Keratinocyte (primary cell): ENCODE measurements at regions not wholly inside any gene's neighbourhood (a gene's known extent, or its start where the extent isn't known, plus 50 kb on each side); places are given as distances from the start of the nearest gene placed in this dataset.

ENCODE experiments used
- DNase-seq: peaks from one replicate; pipeline ENCODE4 v3.0.0-alpha.2; 2011; ENCODE audit warnings: low read depth, missing footprints, low spot score
- FAIRE-seq: peaks from 2 replicates; lab custom pipeline; 2011; peaks lifted over from hg19 to GRCh38; lab: Jason Lieb, UNC
- H2AFZ ChIP-seq: 2 replicates; pipeline ENCODE4 v1.6.0; 2012; ENCODE audit warnings: low read length, control low read depth, inconsistent platforms; ENCODE audit not compliant: control insufficient read depth
- H3K27ac ChIP-seq: 2 replicates; pipeline ENCODE4 v1.5.1; 2011; ENCODE audit warnings: low read length; ENCODE audit not compliant: control insufficient read depth, insufficient read depth
- H3K27me3 ChIP-seq: 3 replicates; pipeline ENCODE4 v1.6.0; 2011; ENCODE audit warnings: low read length; ENCODE audit not compliant: control insufficient read depth, insufficient read depth; ENCODE audit errors: extremely low read depth
- H3K36me3 ChIP-seq, 2 experiments: 2 replicates in 1 of 2; 3 replicates in 1 of 2; pipeline ENCODE4 v1.5.1; 2011; ENCODE audit warnings: low read length in 2 of 2, mild to moderate bottlenecking in 1 of 2; ENCODE audit not compliant: control insufficient read depth in 2 of 2, insufficient read depth in 2 of 2; ENCODE audit errors: extremely low read depth in 1 of 2
- H3K4me1 ChIP-seq: 3 replicates; pipeline ENCODE4 v1.5.1; 2011; ENCODE audit warnings: low read length; ENCODE audit not compliant: control insufficient read depth, insufficient read depth; ENCODE audit errors: extremely low read depth
- H3K4me2 ChIP-seq: 3 replicates; pipeline ENCODE4 v1.6.0; 2011; ENCODE audit warnings: low read depth, low read length; ENCODE audit not compliant: control insufficient read depth, insufficient read depth; ENCODE audit errors: extremely low read depth
- H3K4me3 ChIP-seq, 3 experiments: fragments of 200-600 bp in 1 of 3; sonication (generic) in 1 of 3; 2 replicates in 2 of 3; 3 replicates in 1 of 3; pipeline ENCODE4 v1.5.1; 2011 to 2016; ENCODE audit warnings: low read length in 3 of 3, mild to moderate bottlenecking in 3 of 3, control low read depth in 2 of 3, inconsistent platforms in 1 of 3, low read depth in 1 of 3, mixed read lengths in 1 of 3, mixed run types in 1 of 3, moderate library complexity in 1 of 3; ENCODE audit not compliant: control insufficient read depth in 2 of 3, insufficient read depth in 2 of 3; ENCODE audit errors: extremely low read depth in 1 of 3
- H3K79me2 ChIP-seq: 2 replicates; pipeline ENCODE4 v1.6.0; 2012; ENCODE audit warnings: low read length; ENCODE audit not compliant: control insufficient read depth, insufficient read depth
- H3K9ac ChIP-seq: 3 replicates; pipeline ENCODE4 v1.6.0; 2011; ENCODE audit warnings: low read length; ENCODE audit not compliant: control insufficient read depth, insufficient read depth; ENCODE audit errors: extremely low read depth
- H3K9me1 ChIP-seq: 3 replicates; pipeline ENCODE4 v1.6.0; 2011; ENCODE audit warnings: low read length; ENCODE audit not compliant: control insufficient read depth, insufficient read depth; ENCODE audit errors: extremely low read depth
- H3K9me3 ChIP-seq: 2 replicates; pipeline ENCODE4 v1.5.1; 2012; ENCODE audit warnings: low read depth, low read length; ENCODE audit not compliant: control insufficient read depth
- H4K20me1 ChIP-seq: 3 replicates; pipeline ENCODE4 v1.6.0; 2011; ENCODE audit warnings: low read length; ENCODE audit not compliant: control insufficient read depth, insufficient read depth; ENCODE audit errors: extremely low read depth
- EZH2 ChIP-seq: IDR thresholded peaks from one replicate; pipeline ENCODE4 v1.6.1; 2012; ENCODE audit warnings: inconsistent platforms, mild to moderate bottlenecking, low read length, moderate library complexity
- dilution Hi-C: fragments of 300-500 bp; cut with MboI; formaldehyde crosslinking; loops from one replicate; pipeline ENCODE4 v1.7.0; 2020; ENCODE audit warnings: low sequenced_read_pairs; ENCODE audit not compliant: extremely low pct_ligation_motif_present
- TF ChIP-seq, protein P1 (sequence below), 3 experiments: IDR thresholded peaks in 1 of 3; conservative IDR thresholded peaks in 1 of 3; optimal IDR thresholded peaks in 1 of 3; 2 replicates in 2 of 3; 3 replicates in 1 of 3; pipeline versions ENCODE3 to v1.5.1; 2011; ENCODE audit warnings: low read length in 3 of 3, mild to moderate bottlenecking in 3 of 3, moderate library complexity in 2 of 3, control low read depth in 1 of 3, inconsistent platforms in 1 of 3; ENCODE audit not compliant: insufficient read depth in 2 of 3; ENCODE audit errors: extremely low read depth in 1 of 3

DNA sequence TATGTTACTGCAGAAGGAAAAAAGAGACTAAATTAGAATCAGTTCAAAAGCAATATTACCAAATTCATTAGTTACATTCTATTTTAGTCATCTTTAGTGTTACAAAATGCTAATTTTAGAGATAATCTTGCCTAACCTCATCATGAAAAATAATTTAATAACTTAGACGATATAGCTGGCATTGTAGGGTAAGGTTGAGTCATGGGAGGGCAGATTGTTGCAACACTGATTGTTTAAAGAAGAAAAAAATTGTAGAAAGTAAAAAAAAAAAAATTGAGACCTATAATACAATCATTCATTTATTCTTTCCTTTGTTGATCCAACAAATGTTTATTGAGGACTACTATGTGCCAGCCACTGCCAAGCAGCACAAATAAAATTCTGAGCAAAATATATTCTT, 330.9 kb downstream of the GBA3 start:
- H3K27ac ChIP-seq, result no peak overlapping the region
- H3K27me3 ChIP-seq, result no peaks in the 10 kb centered on the region
- DNase-seq (no peak), FAIRE-seq (no peak)
- no peaks in the 10 kb centered on the region for H4K20me1 ChIP-seq
- no peaks in the 10 kb centered on the region for H3K9me3 ChIP-seq
- H3K9ac ChIP-seq, result no peak overlapping the region
- H3K9me1 ChIP-seq, result no peaks in the 10 kb centered on the region
- dilution Hi-C loops, result no loop called here
- H3K36me3 ChIP-seq, result no peaks in the 10 kb centered on the region
- no peak overlapping the region for H2AFZ ChIP-seq
- TF ChIP-seq EZH2, result no peak
- TF ChIP-seq, protein P1, sequence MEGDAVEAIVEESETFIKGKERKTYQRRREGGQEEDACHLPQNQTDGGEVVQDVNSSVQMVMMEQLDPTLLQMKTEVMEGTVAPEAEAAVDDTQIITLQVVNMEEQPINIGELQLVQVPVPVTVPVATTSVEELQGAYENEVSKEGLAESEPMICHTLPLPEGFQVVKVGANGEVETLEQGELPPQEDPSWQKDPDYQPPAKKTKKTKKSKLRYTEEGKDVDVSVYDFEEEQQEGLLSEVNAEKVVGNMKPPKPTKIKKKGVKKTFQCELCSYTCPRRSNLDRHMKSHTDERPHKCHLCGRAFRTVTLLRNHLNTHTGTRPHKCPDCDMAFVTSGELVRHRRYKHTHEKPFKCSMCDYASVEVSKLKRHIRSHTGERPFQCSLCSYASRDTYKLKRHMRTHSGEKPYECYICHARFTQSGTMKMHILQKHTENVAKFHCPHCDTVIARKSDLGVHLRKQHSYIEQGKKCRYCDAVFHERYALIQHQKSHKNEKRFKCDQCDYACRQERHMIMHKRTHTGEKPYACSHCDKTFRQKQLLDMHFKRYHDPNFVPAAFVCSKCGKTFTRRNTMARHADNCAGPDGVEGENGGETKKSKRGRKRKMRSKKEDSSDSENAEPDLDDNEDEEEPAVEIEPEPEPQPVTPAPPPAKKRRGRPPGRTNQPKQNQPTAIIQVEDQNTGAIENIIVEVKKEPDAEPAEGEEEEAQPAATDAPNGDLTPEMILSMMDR (optimal IDR thresholded peaks at IDR 0.05 in 1 of 3, IDR thresholded peaks at IDR 0.05 in 1 of 3, conservative IDR thresholded peaks at IDR 0.05 in 1 of 3; ENCODE audit: extremely low read depth in 1 of 3, insufficient read depth in 2 of 3, low read length in 3 of 3), result no peak
- peaks cover 3% of the 10 kb centered on the region for H3K4me1 ChIP-seq
- no peaks in the 10 kb centered on the region for H3K79me2 ChIP-seq
- H3K4me3 ChIP-seq, result no peak overlapping the region
- H3K4me2 ChIP-seq, result no peak overlapping the region

DNA sequence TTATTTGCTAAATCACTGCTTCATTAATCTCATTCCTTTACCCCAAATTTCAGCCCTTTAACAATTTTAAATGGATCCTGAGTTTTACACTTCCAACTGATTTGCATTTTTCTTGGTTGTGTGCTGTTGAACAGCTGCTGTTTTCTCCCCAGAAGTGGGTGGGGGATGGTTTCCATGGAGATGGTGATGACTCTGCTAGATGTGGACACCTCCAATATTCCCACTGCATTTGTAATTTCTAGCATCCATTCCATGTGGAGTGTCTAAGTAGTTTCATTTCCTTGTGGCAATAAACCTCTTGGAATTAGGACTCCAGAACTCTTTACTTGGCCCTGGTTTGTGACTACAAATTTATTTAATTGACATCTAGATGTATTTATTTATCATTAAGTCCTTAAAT, 330.4 kb downstream of the GBA3 start:
- DNase-seq (no peak), FAIRE-seq (no peak)
- H3K4me1 ChIP-seq, result peaks cover 3% of the 10 kb centered on the region
- H3K36me3 ChIP-seq, result no peaks in the 10 kb centered on the region
- no peak overlapping the region for H3K9ac ChIP-seq
- H3K79me2 ChIP-seq, result no peaks in the 10 kb centered on the region
- H4K20me1 ChIP-seq, result no peaks in the 10 kb centered on the region
- H2AFZ ChIP-seq, result no peak overlapping the region
- no peak overlapping the region for H3K4me3 ChIP-seq
- H3K27ac ChIP-seq, result no peak overlapping the region
- H3K4me2 ChIP-seq, result no peak overlapping the region
- no peaks in the 10 kb centered on the region for H3K9me1 ChIP-seq
- dilution Hi-C loops, result no loop called here
- TF ChIP-seq EZH2, result no peak
- TF ChIP-seq, protein P1 (optimal IDR thresholded peaks at IDR 0.05 in 1 of 3, IDR thresholded peaks at IDR 0.05 in 1 of 3, conservative IDR thresholded peaks at IDR 0.05 in 1 of 3; ENCODE audit: extremely low read depth in 1 of 3, insufficient read depth in 2 of 3, low read length in 3 of 3), result no peak
- no peaks in the 10 kb centered on the region for H3K9me3 ChIP-seq
- H3K27me3 ChIP-seq, result no peaks in the 10 kb centered on the region
